Activated B cell treated with CpG ODN at 0.5 μM for 24 hours (primary cell): ENCODE measurements at regions not wholly inside any gene's neighbourhood (a gene's known extent, or its start where the extent isn't known, plus 50 kb on each side); places are given as distances from the start of the nearest gene placed in this dataset.

Experiments used
- ATAC-seq: fragments of 200-7000 bp; cut with Tn5 transposase; one replicate; pipeline ENCODE4 v1.10.0; 2021; ENCODE audit warnings: low read depth, mild to moderate bottlenecking, moderate library complexity
- CTCF ChIA-PET: fragments of 350-600 bp; sonication (Branson Sonifier 250); formaldehyde crosslinking; loops from one replicate; lab custom pipeline; 2021; ENCODE audit warnings: antibody characterized with exemption; lab: Charles Lee
- POLR2A ChIA-PET: fragments of 350-600 bp; sonication (Branson Sonifier 250); formaldehyde crosslinking; loops from one replicate; lab custom pipeline; 2021; ENCODE audit warnings: antibody characterized with exemption; lab: Charles Lee
- DNase-seq: peaks from one replicate; pipeline ENCODE4 v3.0.0; 2022
- H3K27ac Mint-ChIP-seq: one replicate; pipeline ENCODE4 v1.8.0; 2020; ENCODE audit warnings: mixed read lengths
- H3K27me3 Mint-ChIP-seq: one replicate; pipeline ENCODE4 v1.8.0; 2021; ENCODE audit warnings: mixed read lengths
- H3K36me3 Mint-ChIP-seq: one replicate; pipeline ENCODE4 v1.8.0; 2021; ENCODE audit warnings: low read depth, mixed read lengths
- H3K4me1 Mint-ChIP-seq: one replicate; pipeline ENCODE4 v1.8.0; 2021; ENCODE audit warnings: mixed read lengths
- H3K4me3 Mint-ChIP-seq: one replicate; pipeline ENCODE4 v1.8.0; 2020; ENCODE audit warnings: mild to moderate bottlenecking, mixed read lengths
- H3K9me3 Mint-ChIP-seq: one replicate; pipeline ENCODE4 v1.8.0; 2020; ENCODE audit warnings: mixed read lengths
- CTCF ChIP-seq: fragments of 200-600 bp; IDR thresholded peaks from one replicate; pipeline ENCODE4 v1.8.0; 2022; ENCODE audit warnings: antibody characterized with exemption, mild to moderate bottlenecking
- intact Hi-C: fragments of 100-400 bp; cut with micrococcal nuclease; formaldehyde crosslinking; loops from one replicate; pipeline ENCODE4 v1.15.1; 2024

- Mint-ChIP-seq H3K27ac (no peak overlapping the region), H3K27me3 (no peaks in the 10 kb centered on the region), H3K9me3 (peaks cover 6% of the 10 kb centered on the region), H3K4me3 (no peak overlapping the region), H3K36me3 (no peaks in the 10 kb centered on the region), H3K4me1 (no peaks in the 10 kb centered on the region)
- no peak for TF ChIP-seq CTCF
- ChIA-PET CTCF (no interaction called here), POLR2A (no interaction called here)
- intact Hi-C loops = no loop called here
- DNase-seq (no peak), ATAC-seq (no peak)
These were observed 352.4 kb downstream of the KIF16B start for GRCh38 chr20:16220826-16221225.

GRCh38 chr20:16219182-16219581, 354.1 kb downstream of the KIF16B start:
- Mint-ChIP-seq H3K4me3 (no peak overlapping the region), H3K9me3 (peaks cover 6% of the 10 kb centered on the region), H3K27ac (no peak overlapping the region), H3K36me3 (no peaks in the 10 kb centered on the region), H3K27me3 (no peaks in the 10 kb centered on the region), H3K4me1 (peaks cover 5% of the 10 kb centered on the region)
- TF ChIP-seq CTCF = no peak
- no peak for DNase-seq
- no peak for ATAC-seq
- intact Hi-C loops = no loop called here
- ChIA-PET POLR2A (no interaction called here), CTCF (no interaction called here)

- no peak for TF ChIP-seq CTCF
- no peak overlapping the region for H3K27ac Mint-ChIP-seq
- H3K36me3 Mint-ChIP-seq = no peaks in the 10 kb centered on the region
- ATAC-seq = no peak
- H3K4me3 Mint-ChIP-seq = no peak overlapping the region
- peaks cover 6% of the 10 kb centered on the region for H3K9me3 Mint-ChIP-seq
- ChIA-PET CTCF (no interaction called here), POLR2A (no interaction called here)
- intact Hi-C loops = no loop called here
- H3K27me3 Mint-ChIP-seq = no peaks in the 10 kb centered on the region
- no peak for DNase-seq
- H3K4me1 Mint-ChIP-seq = peaks cover 19% of the 10 kb centered on the region
These were observed 356.4 kb downstream of the KIF16B start for GRCh38 chr20:16216914-16217230.

- TF ChIP-seq CTCF = no peak
- peaks cover 6% of the 10 kb centered on the region for H3K9me3 Mint-ChIP-seq
- H3K36me3 Mint-ChIP-seq = no peaks in the 10 kb centered on the region
- intact Hi-C loops = no loop called here
- H3K4me3 Mint-ChIP-seq = no peak overlapping the region
- H3K27me3 Mint-ChIP-seq = no peaks in the 10 kb centered on the region
- CTCF ChIA-PET = no interaction called here
- peaks cover 22% of the 10 kb centered on the region for H3K4me1 Mint-ChIP-seq
- POLR2A ChIA-PET = no interaction called here
- no peak for DNase-seq
- H3K27ac Mint-ChIP-seq = no peak overlapping the region
- ATAC-seq = no peak
These were observed 356.9 kb downstream of the KIF16B start for GRCh38 chr20:16216227-16216913.

GRCh38 chr20:16215041-16215440, 358.2 kb downstream of the KIF16B start:
- Mint-ChIP-seq H3K4me3 (no peak overlapping the region), H3K27ac (no peak overlapping the region), H3K9me3 (no peaks in the 10 kb centered on the region), H3K36me3 (no peaks in the 10 kb centered on the region), H3K27me3 (no peaks in the 10 kb centered on the region), H3K4me1 (peaks cover 22% of the 10 kb centered on the region)
- no peak for ATAC-seq
- POLR2A ChIA-PET = no interaction called here
- TF ChIP-seq CTCF = no peak
- CTCF ChIA-PET = no interaction called here
- intact Hi-C loops = no loop called here
- no peak for DNase-seq
